GM12892 (cell line): ENCODE measurements at regions not wholly inside any gene's neighbourhood (a gene's known extent, or its start where the extent isn't known, plus 50 kb on each side); places are given as distances from the start of the nearest gene placed in this dataset.

Source experiments
- DNase-seq: peaks from one replicate; pipeline ENCODE4 v3.0.0; 2011; ENCODE audit not compliant: insufficient read length
- FAIRE-seq: peaks from 2 replicates; lab custom pipeline; 2011; peaks lifted over from hg19 to GRCh38; lab: Jason Lieb, UNC
- POLR2A ChIP-seq: IDR thresholded peaks from 2 replicates; pipeline ENCODE4 v1.6.1; 2011; ENCODE audit warnings: low read depth, low read length, control low read depth
- POLR2AphosphoS5 ChIP-seq: IDR thresholded peaks from 2 replicates; pipeline ENCODE4 v1.6.1; 2011; ENCODE audit warnings: low read depth, low read length, control low read depth
- TAF1 ChIP-seq: IDR thresholded peaks from 2 replicates; pipeline ENCODE4 v1.6.1; 2011; ENCODE audit warnings: low read depth, mild to moderate bottlenecking, control low read depth, low read length, borderline replicate concordance

- FAIRE-seq (no peak), DNase-seq (no peak)
These were observed 110.8 kb downstream of the EMP1 start for GRCh38 chr12:13307143-13307816.

GRCh38 chr12:13304924-13305323 lies 108.4 kb downstream of the EMP1 start:
- FAIRE-seq = no peak
- TF ChIP-seq POLR2A = no peak
- no peak for TF ChIP-seq POLR2AphosphoS5
- no peak for TF ChIP-seq TAF1
- no peak for DNase-seq

More at GRCh38 chr12:13307143-13307816, 110.8 kb downstream of the EMP1 start:
- TF ChIP-seq POLR2AphosphoS5 = no peak
- TF ChIP-seq TAF1 = no peak
- TF ChIP-seq POLR2A = no peak

GRCh38 chr12:13299457-13299856 lies 102.9 kb downstream of the EMP1 start:
- DNase-seq = no peak
- FAIRE-seq = no peak
- no peak for TF ChIP-seq POLR2AphosphoS5
- no peak for TF ChIP-seq POLR2A
- no peak for TF ChIP-seq TAF1

GRCh38 chr12:13293096-13293495 lies 96.6 kb downstream of the EMP1 start:
- FAIRE-seq (no peak), DNase-seq (no peak)
- TF ChIP-seq POLR2A (no peak), TAF1 (no peak), POLR2AphosphoS5 (no peak)

- no peak for DNase-seq
- no peak for TF ChIP-seq TAF1
- no peak for TF ChIP-seq POLR2A
- no peak for TF ChIP-seq POLR2AphosphoS5
- no peak for FAIRE-seq
These were observed 93.2 kb downstream of the EMP1 start for GRCh38 chr12:13289653-13290289.

- no peak for TF ChIP-seq POLR2AphosphoS5
- FAIRE-seq (no peak), DNase-seq (no peak)
These were observed 92.6 kb downstream of the EMP1 start for GRCh38 chr12:13288937-13289652.

GRCh38 chr12:13288501-13288900 lies 92.0 kb downstream of the EMP1 start:
- DNase-seq (no peak), FAIRE-seq (no peak)
- TF ChIP-seq POLR2AphosphoS5 = no peak
- no peak for TF ChIP-seq POLR2A
- no peak for TF ChIP-seq TAF1

- DNase-seq (no peak), FAIRE-seq (no peak)
- TF ChIP-seq POLR2A = no peak
- TF ChIP-seq TAF1 = no peak
- no peak for TF ChIP-seq POLR2AphosphoS5
These were observed 87.3 kb downstream of the EMP1 start for GRCh38 chr12:13283867-13284266.

GRCh38 chr12:13282861-13283260 lies 86.3 kb downstream of the EMP1 start:
- no peak for TF ChIP-seq POLR2A
- no peak for TF ChIP-seq TAF1
- TF ChIP-seq POLR2AphosphoS5 = no peak
- FAIRE-seq = no peak
- DNase-seq = no peak

GRCh38 chr12:13278249-13278787 lies 81.8 kb downstream of the EMP1 start:
- FAIRE-seq (no peak), DNase-seq (peak; percentile 56)
- TF ChIP-seq POLR2AphosphoS5 = no peak
- no peak for TF ChIP-seq TAF1
- no peak for TF ChIP-seq POLR2A

- DNase-seq (no peak), FAIRE-seq (no peak)
- TF ChIP-seq POLR2A = no peak
- no peak for TF ChIP-seq TAF1
- no peak for TF ChIP-seq POLR2AphosphoS5
These were observed 80.8 kb downstream of the EMP1 start for GRCh38 chr12:13277293-13277692.
